ENCODE measurements at regions not wholly inside any gene's neighbourhood (a gene's known extent, or its start where the extent isn't known, plus 50 kb on each side); places are given as distances from the start of the nearest gene placed in this dataset.
A peak's percentile ranks its signal among the peaks of the same experiment; 100 is the strongest.

- ATAC-seq (ENCODE audit: poor library complexity), result no peak
- intact Hi-C loops (cut with DNase I), result loop anchor here (10.0 kb wide), 1 partner anchor 230 kb away; no protein-coding TSS in a partner anchor
- DNase-seq, result no peak
Observed at GRCh38 chr11:11034476-11034875, 176.6 kb upstream of the ZBED5 start.

- intact Hi-C loops (cut with DNase I), result loop anchor here (10.0 kb wide), 1 partner anchor 233 kb away; no protein-coding TSS in a partner anchor
- DNase-seq (no peak), ATAC-seq (ENCODE audit: poor library complexity) (no peak)
Observed at GRCh38 chr11:11032066-11032465, 174.2 kb upstream of the ZBED5 start.

GRCh38 chr11:11029027-11029426 is 171.2 kb upstream of the ZBED5 start:
- intact Hi-C loops (cut with DNase I), result no loop called here
- ATAC-seq (ENCODE audit: poor library complexity) (no peak), DNase-seq (no peak)

- intact Hi-C loops (cut with DNase I), result no loop called here
- peak; percentile 76 for DNase-seq
Observed at GRCh38 chr11:11028017-11028692, 170.3 kb upstream of the ZBED5 start.

GRCh38 chr11:11027288-11027687 is 169.4 kb upstream of the ZBED5 start:
- intact Hi-C loops (cut with DNase I), result no loop called here
- ATAC-seq (ENCODE audit: poor library complexity), result no peak

More at GRCh38 chr11:11028017-11028692, 170.3 kb upstream of the ZBED5 start:
- ATAC-seq (ENCODE audit: poor library complexity), result peak; percentile 94

GRCh38 chr11:11025087-11025486 is 167.2 kb upstream of the ZBED5 start:
- ATAC-seq (ENCODE audit: poor library complexity), result no peak
- intact Hi-C loops (cut with DNase I), result no loop called here
- DNase-seq, result no peak

More at GRCh38 chr11:11027288-11027687, 169.4 kb upstream of the ZBED5 start:
- DNase-seq, result no peak

GRCh38 chr11:11022125-11022730 is 164.4 kb upstream of the ZBED5 start:
- DNase-seq (no peak), ATAC-seq (ENCODE audit: poor library complexity) (no peak)
- intact Hi-C loops (cut with DNase I), result loop anchor here (5.0 kb wide), 2 partner anchors 90 to 230 kb away; no protein-coding TSS in a partner anchor

GRCh38 chr11:11021563-11021962 is 163.7 kb upstream of the ZBED5 start:
- intact Hi-C loops (cut with DNase I), result loop anchor here (5.0 kb wide), 2 partner anchors 89 to 229 kb away; no protein-coding TSS in a partner anchor
- no peak for ATAC-seq (ENCODE audit: poor library complexity)
- no peak for DNase-seq

GRCh38 chr11:11020747-11021149 is 162.9 kb upstream of the ZBED5 start:
- no peak for ATAC-seq (ENCODE audit: poor library complexity)
- intact Hi-C loops (cut with DNase I), result loop anchor here (5.0 kb wide), 2 partner anchors 88 to 228 kb away; no protein-coding TSS in a partner anchor
- DNase-seq, result no peak

GRCh38 chr11:11020219-11020726 is 162.4 kb upstream of the ZBED5 start:
- intact Hi-C loops (cut with DNase I), result loop anchor here (5.0 kb wide), 2 partner anchors 88 to 228 kb away; no protein-coding TSS in a partner anchor
- no peak for DNase-seq
- ATAC-seq (ENCODE audit: poor library complexity), result no peak

- intact Hi-C loops (cut with DNase I), result no loop called here
- ATAC-seq (ENCODE audit: poor library complexity) (no peak), DNase-seq (no peak)
Observed at GRCh38 chr11:11016943-11017342, 159.1 kb upstream of the ZBED5 start.

GRCh38 chr11:11016068-11016467 is 158.2 kb upstream of the ZBED5 start:
- intact Hi-C loops (cut with DNase I), result no loop called here
- no peak for ATAC-seq (ENCODE audit: poor library complexity)

GRCh38 chr11:11011617-11012016 is 153.8 kb upstream of the ZBED5 start:
- no peak for ATAC-seq (ENCODE audit: poor library complexity)
- intact Hi-C loops (cut with DNase I), result no loop called here
- no peak for DNase-seq

More at GRCh38 chr11:11016068-11016467, 158.2 kb upstream of the ZBED5 start:
- no peak for DNase-seq

- ATAC-seq (ENCODE audit: poor library complexity), result peak; percentile 91
- intact Hi-C loops (cut with DNase I), result no loop called here
- DNase-seq, result peak; percentile 48
Observed at GRCh38 chr11:11010624-11011127, 152.8 kb upstream of the ZBED5 start.

- no peak for DNase-seq
- intact Hi-C loops (cut with DNase I), result no loop called here
- ATAC-seq (ENCODE audit: poor library complexity), result no peak
Observed at GRCh38 chr11:11009179-11009578, 151.3 kb upstream of the ZBED5 start.

- ATAC-seq (ENCODE audit: poor library complexity) (no peak), DNase-seq (no peak)
- intact Hi-C loops (cut with DNase I), result no loop called here
Observed at GRCh38 chr11:11004069-11004468, 146.2 kb upstream of the ZBED5 start.

- DNase-seq, result no peak
- intact Hi-C loops (cut with DNase I), result no loop called here
- ATAC-seq (ENCODE audit: poor library complexity), result no peak
Observed at GRCh38 chr11:11003226-11003625, 145.4 kb upstream of the ZBED5 start.

GRCh38 chr11:11000579-11001283 is 142.9 kb upstream of the ZBED5 start:
- intact Hi-C loops (cut with DNase I), result no loop called here
- no peak for DNase-seq
- no peak for ATAC-seq (ENCODE audit: poor library complexity)

GRCh38 chr11:10998674-10999073 is 140.8 kb upstream of the ZBED5 start:
- ATAC-seq (ENCODE audit: poor library complexity), result no peak
- DNase-seq, result no peak
- intact Hi-C loops (cut with DNase I), result no loop called here

Data from Right ventricle myocardium superior (tissue), 1 donor.